Left ventricle myocardium inferior (tissue), 1 donor: ENCODE measurements at regions not wholly inside any gene's neighbourhood (a gene's known extent, or its start where the extent isn't known, plus 50 kb on each side); places are given as distances from the start of the nearest gene placed in this dataset.

Source experiments
- DNase-seq: peaks from one replicate; pipeline ENCODE4 v3.0.0-alpha.2; 2020
- H3K27ac ChIP-seq: fragments of 200-600 bp; replicated peaks from 2 replicates; pipeline ENCODE4 v1.8.0; 2021
- H3K27me3 ChIP-seq: fragments of 200-600 bp; 2 replicates; pipeline ENCODE4 v1.8.0; 2021; ENCODE audit warnings: low read depth
- H3K36me3 ChIP-seq: fragments of 200-600 bp; 2 replicates; pipeline ENCODE4 v1.8.0; 2021
- H3K4me1 ChIP-seq: fragments of 200-600 bp; 2 replicates; pipeline ENCODE4 v1.8.0; 2021
- H3K4me3 ChIP-seq: fragments of 200-600 bp; 2 replicates; pipeline ENCODE4 v1.8.0; 2021; ENCODE audit warnings: mild to moderate bottlenecking, moderate library complexity
- H3K9me3 ChIP-seq: fragments of 200-600 bp; replicated peaks from 2 replicates; pipeline ENCODE4 v1.8.0; 2021
- CTCF ChIP-seq: fragments of 200-600 bp; IDR thresholded peaks from 2 replicates; pipeline ENCODE4 v1.8.0; 2021; ENCODE audit warnings: antibody characterized with exemption, mild to moderate bottlenecking, borderline replicate concordance
- intact Hi-C: fragments of 100-400 bp; cut with micrococcal nuclease; formaldehyde crosslinking; loops from one replicate; pipeline ENCODE4 v1.11.0; 2022
- donor health status: DM: no; HTN: yes; CAD: no; lungs with severe emphysema.

- no peak for DNase-seq
- H3K27me3 ChIP-seq, result no peaks in the 10 kb centered on the region
- peaks cover 5% of the 10 kb centered on the region for H3K9me3 ChIP-seq
- H3K36me3 ChIP-seq, result no peaks in the 10 kb centered on the region
- no peak overlapping the region for H3K4me3 ChIP-seq
- no peaks in the 10 kb centered on the region for H3K4me1 ChIP-seq
- intact Hi-C loops, result no loop called here
- no peak for TF ChIP-seq CTCF
- no peak overlapping the region for H3K27ac ChIP-seq
Observed at GRCh38 chr5:6856653-6857052, 143.4 kb downstream of the TENT4A start.

DNA sequence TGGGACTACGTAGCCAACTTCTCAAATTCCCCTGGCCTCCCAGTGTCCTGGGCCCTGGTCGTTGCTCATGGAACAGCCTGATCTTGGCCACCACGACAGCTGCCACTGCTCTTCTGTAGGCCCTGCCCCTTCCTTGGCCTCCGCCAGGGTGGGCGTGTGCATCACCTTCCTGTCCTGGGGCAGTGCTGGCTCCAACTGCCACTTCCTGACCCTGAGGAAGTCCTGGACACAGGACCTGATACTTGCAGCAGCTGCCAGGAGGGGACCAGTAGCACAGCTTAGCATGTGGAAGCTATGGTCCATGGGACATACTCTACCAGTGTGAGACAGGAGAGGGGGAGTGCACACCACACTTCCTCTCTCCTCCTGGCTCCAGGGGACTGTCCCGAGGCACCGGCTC, 145.2 kb downstream of the TENT4A start:
- no peak for TF ChIP-seq CTCF
- Histone ChIP-seq H3K4me1 (no peaks in the 10 kb centered on the region), H3K4me3 (no peak overlapping the region), H3K27ac (no peak overlapping the region), H3K27me3 (no peaks in the 10 kb centered on the region), H3K36me3 (no peaks in the 10 kb centered on the region), H3K9me3 (peaks cover 13% of the 10 kb centered on the region)
- intact Hi-C loops, result no loop called here
- DNase-seq, result no peak

DNA sequence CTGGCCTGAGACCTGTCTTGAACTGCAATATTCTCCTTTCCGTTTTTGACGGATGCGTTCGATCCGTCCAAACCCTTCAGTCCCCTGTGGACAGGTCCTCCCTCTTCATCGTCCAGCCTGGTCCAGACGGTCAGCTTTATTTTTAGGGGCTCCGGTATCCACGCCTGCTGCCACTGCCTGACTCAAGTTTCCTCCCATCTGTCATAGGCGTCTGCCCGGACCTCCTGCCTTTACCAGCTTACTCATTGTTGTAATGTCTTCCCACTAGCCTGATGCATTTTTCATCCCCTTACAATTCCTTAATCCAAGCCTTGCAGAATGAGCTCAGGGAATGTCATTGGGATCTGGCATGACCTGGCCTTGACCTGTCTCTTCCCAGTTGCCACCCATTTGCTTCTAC, 145.8 kb downstream of the TENT4A start:
- peaks cover 13% of the 10 kb centered on the region for H3K9me3 ChIP-seq
- intact Hi-C loops, result no loop called here

GRCh38 chr5:6859951-6860638, 146.9 kb downstream of the TENT4A start:
- intact Hi-C loops, result no loop called here
- no peak for DNase-seq
- Histone ChIP-seq H3K4me1 (no peaks in the 10 kb centered on the region), H3K36me3 (no peaks in the 10 kb centered on the region), H3K27me3 (no peaks in the 10 kb centered on the region), H3K4me3 (no peak overlapping the region), H3K27ac (no peak overlapping the region), H3K9me3 (peaks cover 13% of the 10 kb centered on the region)
- no peak for TF ChIP-seq CTCF

More for the DNA sequence above, 145.8 kb downstream of the TENT4A start:
- TF ChIP-seq CTCF, result no peak
- Histone ChIP-seq H3K36me3 (no peaks in the 10 kb centered on the region), H3K4me3 (no peak overlapping the region), H3K27me3 (no peaks in the 10 kb centered on the region), H3K27ac (no peak overlapping the region), H3K4me1 (no peaks in the 10 kb centered on the region)
- no peak for DNase-seq

DNA sequence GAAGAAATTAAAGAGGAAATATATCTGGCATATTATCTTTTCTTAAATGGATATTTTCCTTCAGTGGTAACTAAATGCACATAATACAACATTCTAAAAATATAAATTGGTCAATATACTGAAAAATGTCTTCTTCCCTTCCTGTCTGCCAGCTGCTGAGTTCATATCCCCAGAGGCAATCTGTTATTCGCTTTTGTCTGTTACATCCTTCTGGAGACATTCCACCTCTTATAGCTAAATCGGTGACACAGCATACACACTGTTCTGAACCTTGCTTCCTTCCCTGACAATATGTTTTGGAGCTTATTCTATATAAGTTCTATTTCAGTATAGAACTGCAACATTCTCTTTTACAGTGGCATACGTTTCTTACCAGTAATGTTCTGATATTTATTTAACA, 147.8 kb downstream of the TENT4A start:
- intact Hi-C loops, result no loop called here
- Histone ChIP-seq H3K4me1 (no peaks in the 10 kb centered on the region), H3K9me3 (peaks cover 13% of the 10 kb centered on the region)

More for the DNA sequence above, 147.8 kb downstream of the TENT4A start:
- H3K4me3 ChIP-seq, result no peak overlapping the region
- no peak for TF ChIP-seq CTCF
- no peak for DNase-seq
- no peaks in the 10 kb centered on the region for H3K36me3 ChIP-seq
- no peaks in the 10 kb centered on the region for H3K27me3 ChIP-seq
- no peak overlapping the region for H3K27ac ChIP-seq
